Suprapubic skin (tissue), 3 donors: ENCODE measurements at regions not wholly inside any gene's neighbourhood (a gene's known extent, or its start where the extent isn't known, plus 50 kb on each side); places are given as distances from the start of the nearest gene placed in this dataset.

Source experiments
- POLR2AphosphoS5 ChIP-seq, 3 donors: sonication (generic); formaldehyde crosslinking; IDR thresholded peaks; one replicate each; pipeline ENCODE4 v1.6.1; 2017; ENCODE audit warnings: antibody characterized with exemption in 3 of 3
- TF ChIP-seq, protein P1 (sequence below), 2 donors: fragments of 200-600 bp in 1 of 2; fragments of 450-650 bp in 1 of 2; sonication (generic) in 1 of 2; IDR thresholded peaks; one replicate each; pipeline ENCODE4 v1.5.1; 2016 to 2019; ENCODE audit warnings: antibody characterized with exemption in 2 of 2, mild to moderate bottlenecking in 1 of 2, moderate library complexity in 1 of 2

DNA sequence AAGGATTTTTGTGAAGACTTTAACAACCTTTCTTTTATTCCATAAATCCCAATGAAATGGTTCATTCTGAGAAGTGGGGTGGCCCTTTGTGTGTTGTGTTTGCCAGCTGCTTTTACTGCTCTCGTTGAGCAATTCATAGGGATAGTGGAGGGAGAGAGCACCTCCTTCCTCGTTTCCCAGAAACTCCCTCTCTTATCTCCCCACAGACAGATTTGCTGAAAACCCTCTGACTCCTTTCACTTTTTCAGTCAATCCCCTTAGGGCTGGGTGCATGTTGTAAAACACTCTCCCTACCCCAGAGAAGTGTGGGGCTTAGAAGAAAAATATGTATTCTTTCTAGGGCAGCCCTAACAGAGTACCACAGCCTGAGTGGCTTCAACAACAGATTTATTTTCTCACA lies 557.2 kb upstream of the RGMA start:
- TF ChIP-seq, protein P1, sequence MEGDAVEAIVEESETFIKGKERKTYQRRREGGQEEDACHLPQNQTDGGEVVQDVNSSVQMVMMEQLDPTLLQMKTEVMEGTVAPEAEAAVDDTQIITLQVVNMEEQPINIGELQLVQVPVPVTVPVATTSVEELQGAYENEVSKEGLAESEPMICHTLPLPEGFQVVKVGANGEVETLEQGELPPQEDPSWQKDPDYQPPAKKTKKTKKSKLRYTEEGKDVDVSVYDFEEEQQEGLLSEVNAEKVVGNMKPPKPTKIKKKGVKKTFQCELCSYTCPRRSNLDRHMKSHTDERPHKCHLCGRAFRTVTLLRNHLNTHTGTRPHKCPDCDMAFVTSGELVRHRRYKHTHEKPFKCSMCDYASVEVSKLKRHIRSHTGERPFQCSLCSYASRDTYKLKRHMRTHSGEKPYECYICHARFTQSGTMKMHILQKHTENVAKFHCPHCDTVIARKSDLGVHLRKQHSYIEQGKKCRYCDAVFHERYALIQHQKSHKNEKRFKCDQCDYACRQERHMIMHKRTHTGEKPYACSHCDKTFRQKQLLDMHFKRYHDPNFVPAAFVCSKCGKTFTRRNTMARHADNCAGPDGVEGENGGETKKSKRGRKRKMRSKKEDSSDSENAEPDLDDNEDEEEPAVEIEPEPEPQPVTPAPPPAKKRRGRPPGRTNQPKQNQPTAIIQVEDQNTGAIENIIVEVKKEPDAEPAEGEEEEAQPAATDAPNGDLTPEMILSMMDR (IDR thresholded peaks at IDR 0.05) = no peak
- no peak for TF ChIP-seq POLR2AphosphoS5 (IDR thresholded peaks at IDR 0.05)
